ENCODE measurements at regions not wholly inside any gene's neighbourhood (a gene's known extent, or its start where the extent isn't known, plus 50 kb on each side); places are given as distances from the start of the nearest gene placed in this dataset.
A peak's percentile ranks its signal among the peaks of the same experiment; 100 is the strongest.

- DNase-seq, result peak; percentile 84
These were observed 95.7 kb upstream of the PALS2 start for GRCh38 chr7:24477398-24478136.

GRCh38 chr7:24478137-24478655, 95.1 kb upstream of the PALS2 start:
- no peak for DNase-seq

GRCh38 chr7:24480501-24480900, 92.8 kb upstream of the PALS2 start:
- no peak for DNase-seq

- no peak for DNase-seq
These were observed 89.4 kb upstream of the PALS2 start for GRCh38 chr7:24483804-24484203.

GRCh38 chr7:24492576-24492975, 80.7 kb upstream of the PALS2 start:
- DNase-seq, result no peak

GRCh38 chr7:24494832-24495231, 78.4 kb upstream of the PALS2 start:
- DNase-seq, result no peak

- no peak for DNase-seq
These were observed 77.2 kb upstream of the PALS2 start for GRCh38 chr7:24496036-24496435.

- DNase-seq, result no peak
These were observed 74.8 kb upstream of the PALS2 start for GRCh38 chr7:24498439-24498838.

- DNase-seq, result no peak
These were observed 73.4 kb upstream of the PALS2 start for GRCh38 chr7:24499871-24500270.

- DNase-seq, result no peak
These were observed 72.7 kb upstream of the PALS2 start for GRCh38 chr7:24500599-24500998.

GRCh38 chr7:24501009-24501408, 72.2 kb upstream of the PALS2 start:
- no peak for DNase-seq

GRCh38 chr7:24501443-24502134, 71.7 kb upstream of the PALS2 start:
- DNase-seq, result no peak

GRCh38 chr7:24502135-24502488, 71.1 kb upstream of the PALS2 start:
- DNase-seq, result no peak

- DNase-seq, result no peak
These were observed 69.7 kb upstream of the PALS2 start for GRCh38 chr7:24503506-24503905.

- DNase-seq, result no peak
These were observed 69.2 kb upstream of the PALS2 start for GRCh38 chr7:24504040-24504439.

GRCh38 chr7:24504836-24505235, 68.4 kb upstream of the PALS2 start:
- DNase-seq, result no peak

- DNase-seq, result no peak
These were observed 67.3 kb upstream of the PALS2 start for GRCh38 chr7:24505968-24506367.

- DNase-seq, result no peak
These were observed 64.9 kb upstream of the PALS2 start for GRCh38 chr7:24508316-24508715.

- no peak for DNase-seq
These were observed 62.5 kb upstream of the PALS2 start for GRCh38 chr7:24510759-24511158.

- DNase-seq, result no peak
These were observed 56.1 kb upstream of the PALS2 start for GRCh38 chr7:24517166-24517565.

GRCh38 chr7:24521917-24522623, 51.2 kb upstream of the PALS2 start:
- DNase-seq, result no peak
